Stomach (tissue), 4 donors: ENCODE measurements at regions not wholly inside any gene's neighbourhood (a gene's known extent, or its start where the extent isn't known, plus 50 kb on each side); places are given as distances from the start of the nearest gene placed in this dataset.

Experiments
- EP300 ChIP-seq: sonication (generic); formaldehyde crosslinking; IDR thresholded peaks from one replicate; pipeline ENCODE4 v1.6.1; 2017; ENCODE audit warnings: antibody characterized with exemption
- POLR2A ChIP-seq, 4 donors: fragments of 450-650 bp; IDR thresholded peaks; one replicate each; pipeline ENCODE4 v1.6.1; 2016; ENCODE audit warnings: antibody characterized with exemption in 4 of 4, control low read depth in 2 of 4, mild to moderate bottlenecking in 1 of 4, moderate library complexity in 1 of 4

GRCh38 chr18:22334567-22334966 is 83.1 kb downstream of the CTAGE1 start:
- no peak for TF ChIP-seq EP300
- TF ChIP-seq POLR2A (IDR thresholded peaks at IDR 0.05) = no peak
